ENCODE measurements at regions not wholly inside any gene's neighbourhood (a gene's known extent, or its start where the extent isn't known, plus 50 kb on each side); places are given as distances from the start of the nearest gene placed in this dataset.
"Not testable (repeated sequence)": the region's sequence is repeated elsewhere in the genome, so short reads cannot be mapped to it uniquely, and the experiment has no call there.

GRCh38 chr21:9857563-9857962 is 663.8 kb upstream of the TPTE start:
- TF ChIP-seq, protein P1, sequence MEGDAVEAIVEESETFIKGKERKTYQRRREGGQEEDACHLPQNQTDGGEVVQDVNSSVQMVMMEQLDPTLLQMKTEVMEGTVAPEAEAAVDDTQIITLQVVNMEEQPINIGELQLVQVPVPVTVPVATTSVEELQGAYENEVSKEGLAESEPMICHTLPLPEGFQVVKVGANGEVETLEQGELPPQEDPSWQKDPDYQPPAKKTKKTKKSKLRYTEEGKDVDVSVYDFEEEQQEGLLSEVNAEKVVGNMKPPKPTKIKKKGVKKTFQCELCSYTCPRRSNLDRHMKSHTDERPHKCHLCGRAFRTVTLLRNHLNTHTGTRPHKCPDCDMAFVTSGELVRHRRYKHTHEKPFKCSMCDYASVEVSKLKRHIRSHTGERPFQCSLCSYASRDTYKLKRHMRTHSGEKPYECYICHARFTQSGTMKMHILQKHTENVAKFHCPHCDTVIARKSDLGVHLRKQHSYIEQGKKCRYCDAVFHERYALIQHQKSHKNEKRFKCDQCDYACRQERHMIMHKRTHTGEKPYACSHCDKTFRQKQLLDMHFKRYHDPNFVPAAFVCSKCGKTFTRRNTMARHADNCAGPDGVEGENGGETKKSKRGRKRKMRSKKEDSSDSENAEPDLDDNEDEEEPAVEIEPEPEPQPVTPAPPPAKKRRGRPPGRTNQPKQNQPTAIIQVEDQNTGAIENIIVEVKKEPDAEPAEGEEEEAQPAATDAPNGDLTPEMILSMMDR (IDR thresholded peaks at IDR 0.05): not testable (repeated sequence)
- not testable (repeated sequence) for TF ChIP-seq POLR2A (IDR thresholded peaks at IDR 0.05)

All from thyroid gland (tissue), 4 donors.